Iris pigment epithelial cell (primary cell): ENCODE measurements at regions not wholly inside any gene's neighbourhood (a gene's known extent, or its start where the extent isn't known, plus 50 kb on each side); places are given as distances from the start of the nearest gene placed in this dataset.

Source experiments
- DNase-seq: peaks from one replicate; pipeline ENCODE4 v3.0.0-alpha.2; 2011; ENCODE audit warnings: low read depth

DNA sequence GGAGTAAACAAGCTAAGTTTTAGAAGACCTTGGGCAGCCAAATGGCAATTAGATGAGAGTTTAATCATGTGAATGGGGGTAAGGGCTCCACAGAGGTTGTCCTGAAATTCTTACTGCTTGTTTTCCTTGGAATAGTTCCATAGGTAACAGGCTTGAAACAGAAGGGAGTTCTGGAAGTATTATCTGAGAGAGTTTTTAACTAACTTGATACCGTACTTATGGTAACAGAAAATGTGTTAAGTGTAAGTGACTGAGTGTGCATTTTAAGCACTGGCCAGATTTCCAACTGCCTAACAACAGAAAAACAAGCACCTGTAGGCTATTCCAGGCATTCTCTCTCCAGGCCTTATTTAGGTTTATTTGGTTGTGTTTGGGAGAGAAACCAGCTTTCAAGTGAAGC, 414.6 kb upstream of the PDE3A start:
- DNase-seq: no peak

DNA sequence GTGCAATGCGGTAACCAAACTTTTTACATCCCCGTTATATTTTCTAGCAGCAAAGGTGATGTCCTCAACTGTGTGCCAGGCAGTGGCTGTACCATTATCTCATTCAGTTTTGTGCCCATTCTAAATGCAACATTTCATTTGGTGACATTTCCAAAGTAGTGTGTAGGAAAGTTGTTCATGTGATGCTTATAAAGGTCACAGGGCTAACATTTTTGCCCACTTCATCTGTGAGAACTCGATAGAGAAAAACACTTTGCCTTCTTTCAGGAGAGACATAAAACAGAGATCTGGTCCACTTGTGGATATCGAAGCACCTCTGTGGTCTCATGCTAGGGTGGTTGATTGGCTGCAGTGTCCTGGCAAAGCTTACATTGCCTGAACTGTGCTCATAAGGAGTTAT, 414.2 kb upstream of the PDE3A start:
- no peak for DNase-seq

DNA sequence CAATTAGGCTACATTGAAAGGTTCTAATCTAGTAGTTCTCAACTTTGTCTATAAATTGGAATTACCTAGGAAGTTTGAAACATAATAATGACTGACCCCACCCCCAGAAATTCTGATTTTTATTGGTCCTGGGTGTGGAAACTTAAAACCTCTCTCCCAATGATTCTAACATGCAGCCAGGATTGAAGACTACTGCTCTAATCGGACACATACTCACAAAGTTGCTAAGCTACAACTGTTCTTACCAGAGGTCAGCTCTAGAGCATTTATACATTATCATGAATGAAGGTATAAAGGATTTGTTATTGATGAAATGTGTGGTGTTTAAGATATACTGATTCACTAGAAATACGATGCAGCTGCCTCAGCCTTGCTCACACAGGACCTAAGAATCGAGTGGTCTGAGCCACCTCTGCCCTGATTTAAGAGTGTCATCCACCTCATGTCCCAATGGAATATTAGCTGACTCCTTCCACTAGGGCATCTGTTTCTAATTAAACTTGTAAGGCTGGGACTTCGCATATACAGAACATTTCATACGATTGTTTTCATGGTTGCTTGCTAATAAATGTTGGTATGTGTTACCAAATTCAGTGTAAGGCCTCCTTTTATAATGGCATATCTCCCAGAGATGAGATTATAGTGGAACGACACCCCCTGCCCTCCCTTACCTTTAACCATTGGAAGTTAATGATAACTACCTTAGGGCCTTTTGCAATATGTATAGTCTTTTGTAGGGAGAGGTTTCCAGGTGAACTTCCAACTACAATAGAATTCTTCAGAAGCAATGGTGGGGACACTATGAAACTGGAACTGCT, 410.8 kb upstream of the PDE3A start:
- DNase-seq: no peak

DNA sequence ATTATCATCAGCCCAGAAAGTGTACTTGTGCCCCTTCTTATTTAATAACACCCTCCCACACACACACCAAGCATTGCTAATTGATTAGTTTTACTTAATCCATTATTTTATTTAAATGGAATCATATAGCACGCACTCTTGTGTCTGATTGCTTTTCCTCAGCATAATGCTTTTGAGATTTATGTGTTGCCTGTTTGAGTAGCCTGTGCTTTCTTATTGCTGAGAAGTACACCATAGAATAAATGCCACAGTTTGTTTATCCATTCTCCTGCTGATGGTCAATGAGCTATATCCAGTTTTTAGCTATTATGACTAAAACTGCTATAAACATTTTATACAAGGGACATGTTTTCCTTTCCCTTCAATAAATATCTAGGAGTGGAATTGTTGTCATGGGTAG, 409.9 kb upstream of the PDE3A start:
- DNase-seq: no peak

DNA sequence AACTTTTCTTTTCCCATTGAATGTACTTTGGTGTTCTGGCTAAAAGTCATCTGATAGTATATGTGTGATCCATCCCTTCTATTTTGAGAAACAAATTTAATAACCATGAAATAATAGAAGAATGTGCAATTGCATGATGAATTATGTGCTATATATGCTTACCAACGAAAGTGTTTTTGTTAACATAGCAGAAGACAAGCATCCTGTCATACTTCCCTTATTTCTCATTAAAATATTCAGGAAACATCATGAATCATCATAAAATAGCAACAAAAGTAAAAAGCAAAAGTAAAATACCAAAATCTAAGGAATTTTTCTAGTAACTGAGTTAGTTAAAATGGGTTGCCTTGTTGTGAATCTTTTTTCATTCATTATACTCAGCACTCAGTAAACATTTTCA, 409.0 kb upstream of the PDE3A start:
- peak; percentile 45 for DNase-seq

DNA sequence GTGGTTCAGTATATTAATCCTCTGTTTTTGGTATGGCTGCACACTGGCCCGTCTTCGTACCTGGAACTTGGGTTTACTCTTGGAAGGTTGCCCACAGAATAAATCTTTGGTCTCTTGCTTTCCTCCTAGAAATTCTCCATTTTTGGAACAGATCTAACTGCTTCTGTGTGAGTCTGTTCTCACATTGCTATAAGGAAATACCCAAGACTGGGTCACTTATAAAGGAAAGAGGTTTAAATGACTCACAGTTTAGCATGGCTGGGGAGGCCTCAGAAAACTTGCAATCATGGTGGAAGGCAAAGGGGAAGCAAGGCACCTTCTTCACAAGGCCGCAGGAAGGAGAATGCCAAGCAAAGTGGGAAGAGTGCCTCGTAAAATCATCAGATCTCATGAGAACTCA, 407.8 kb upstream of the PDE3A start:
- no peak for DNase-seq

- no peak for DNase-seq
Observed at GRCh38 chr12:19962192-19962591, 406.1 kb upstream of the PDE3A start.

GRCh38 chr12:19963972-19964371, 404.4 kb upstream of the PDE3A start:
- DNase-seq: no peak

- no peak for DNase-seq
Observed at GRCh38 chr12:19964549-19964948, 403.8 kb upstream of the PDE3A start.

DNA sequence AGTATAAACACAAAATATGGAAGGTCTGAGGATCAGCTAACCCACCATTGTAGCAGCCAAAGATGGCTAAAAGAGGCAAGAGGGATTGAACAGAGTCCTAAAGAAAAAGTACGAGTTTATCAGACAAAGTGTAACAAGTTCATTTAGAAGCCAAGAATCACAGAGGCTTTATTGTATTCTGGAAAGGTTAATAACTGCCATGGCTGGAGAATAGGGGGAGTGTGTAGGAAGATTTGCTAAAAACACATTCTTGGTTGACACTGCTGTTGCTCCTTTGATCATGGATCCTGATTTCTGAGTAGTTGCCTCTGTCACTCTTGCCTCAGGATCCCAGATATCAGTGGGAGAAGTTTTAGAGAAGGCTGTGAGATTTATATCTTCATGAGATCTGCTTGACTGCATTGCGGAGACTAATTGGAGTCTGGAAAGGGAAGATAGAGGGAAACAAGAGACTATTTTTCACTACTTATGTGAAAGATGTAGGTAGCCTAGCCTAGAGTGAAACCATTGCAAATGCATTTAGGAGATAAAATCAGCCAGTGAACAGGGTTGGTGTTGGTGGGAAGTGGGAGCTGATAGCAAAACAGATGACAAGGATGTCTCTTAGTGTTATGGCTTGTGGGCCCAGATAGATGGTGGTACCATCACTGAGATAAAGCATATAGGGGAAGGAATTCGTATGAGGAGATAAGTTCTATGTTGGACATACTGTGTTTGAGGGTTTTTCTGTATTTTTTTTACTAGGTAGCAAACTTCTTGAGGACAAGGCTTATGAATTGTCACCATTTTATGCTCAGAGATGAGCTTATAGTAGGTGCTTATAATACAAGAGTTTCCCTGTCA, 402.9 kb upstream of the PDE3A start:
- no peak for DNase-seq

- DNase-seq: no peak
Observed at GRCh38 chr12:19967001-19967400, 401.3 kb upstream of the PDE3A start.

DNA sequence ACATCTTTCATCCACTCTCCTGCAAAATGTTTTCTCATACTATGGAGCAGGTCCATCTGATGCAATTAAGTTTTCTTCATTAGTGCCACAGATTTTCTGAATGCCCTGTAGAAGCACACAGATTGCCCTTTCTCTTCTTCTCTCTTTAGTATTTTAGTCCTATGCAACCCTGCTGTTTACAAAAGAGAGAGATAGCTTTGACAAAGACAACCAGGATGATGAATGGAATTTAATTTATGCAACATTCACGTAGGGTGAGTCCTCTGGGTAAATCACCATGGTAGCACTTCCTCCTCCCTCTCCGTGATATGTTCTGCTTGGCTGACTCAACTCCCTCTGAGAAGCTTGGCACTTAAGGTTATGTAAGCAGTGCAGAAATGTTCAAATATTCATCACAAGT, 400.9 kb upstream of the PDE3A start:
- DNase-seq: peak; percentile 100

GRCh38 chr12:19970116-19970515, 398.2 kb upstream of the PDE3A start:
- DNase-seq: peak; percentile 76

- DNase-seq: no peak
Observed at GRCh38 chr12:19970821-19971220, 397.5 kb upstream of the PDE3A start.

DNA sequence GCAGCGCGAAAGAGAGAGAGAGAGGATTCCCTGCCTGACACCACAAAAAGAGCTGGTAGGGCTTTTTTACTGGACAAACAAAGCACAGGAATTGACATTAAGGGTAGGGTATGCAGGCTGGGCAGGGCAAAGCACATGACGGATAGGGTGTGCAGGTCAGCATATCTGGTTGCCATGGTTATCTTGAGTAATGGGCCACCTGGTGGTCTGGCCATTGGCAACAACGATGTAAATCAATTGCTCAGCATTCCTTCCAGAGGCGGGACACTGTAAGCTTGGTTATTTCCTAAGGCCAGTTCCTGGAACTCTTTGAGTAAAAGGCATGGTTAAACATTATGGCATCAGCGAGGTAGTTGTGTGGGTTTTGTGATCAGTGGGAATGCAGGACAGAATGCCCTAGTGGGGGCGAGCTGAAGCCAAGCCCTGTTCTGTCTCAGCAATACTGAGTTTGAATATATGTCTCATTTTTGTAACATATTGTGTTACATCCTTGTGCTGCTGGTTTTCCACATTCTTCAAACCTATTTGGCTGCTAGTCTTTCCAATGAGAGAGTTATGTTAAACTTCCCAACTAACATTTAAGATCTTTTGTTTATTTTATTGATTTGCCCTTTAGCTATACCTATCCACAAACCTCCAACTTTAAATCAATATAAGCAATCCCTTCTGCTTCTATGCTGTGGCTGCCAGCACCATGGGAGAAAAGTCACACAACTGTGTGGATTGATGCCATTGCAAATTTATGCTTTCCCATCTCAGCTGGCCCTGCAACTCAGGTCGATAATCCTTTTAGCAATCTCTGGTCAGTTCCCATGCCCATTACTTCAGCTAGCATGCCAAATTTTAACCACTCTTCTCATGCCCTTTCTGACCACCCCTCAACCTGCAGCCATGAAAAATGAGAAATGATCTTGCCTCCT, 396.7 kb upstream of the PDE3A start:
- DNase-seq: peak; percentile 73

- no peak for DNase-seq
Observed at GRCh38 chr12:19972325-19973288, 395.7 kb upstream of the PDE3A start.

GRCh38 chr12:19978193-19978592, 390.1 kb upstream of the PDE3A start:
- peak; percentile 98 for DNase-seq

GRCh38 chr12:19979584-19979983, 388.8 kb upstream of the PDE3A start:
- no peak for DNase-seq

DNA sequence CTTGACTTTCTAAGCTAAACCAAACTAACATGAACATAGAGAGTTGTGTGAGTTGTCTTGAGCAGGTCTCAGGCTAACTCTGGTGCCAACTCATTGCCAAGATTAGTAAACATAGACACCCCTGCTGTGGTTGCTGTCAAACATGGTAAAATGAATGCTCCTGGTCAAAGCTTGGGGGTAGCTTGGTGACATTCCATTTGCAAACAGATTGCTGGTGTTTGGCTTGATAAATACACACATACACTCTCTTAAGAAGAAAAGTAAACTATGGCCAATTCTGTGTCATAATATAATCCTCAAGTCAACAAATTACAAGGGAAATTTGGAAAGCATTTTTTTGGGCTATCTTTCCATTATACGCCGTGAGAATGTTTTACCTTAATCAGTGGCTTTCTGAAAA, 386.4 kb upstream of the PDE3A start:
- no peak for DNase-seq

DNA sequence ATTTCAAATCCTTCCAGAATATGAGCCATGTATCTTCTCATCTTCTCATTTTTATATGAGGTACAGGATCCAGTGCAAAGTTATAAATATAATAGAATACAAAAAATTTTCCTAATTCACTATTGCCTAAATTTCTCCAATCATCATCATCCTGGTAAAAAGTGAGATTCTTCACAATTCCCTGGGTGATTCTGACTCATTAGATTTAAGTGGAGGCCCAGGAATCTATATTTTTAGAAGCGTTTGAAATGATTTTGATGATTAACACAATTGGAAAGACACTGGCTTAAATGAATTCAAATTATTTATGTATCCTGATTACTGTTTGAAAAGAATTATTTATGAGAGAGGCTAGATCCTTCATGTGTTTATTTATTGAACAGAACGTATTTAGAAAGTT, 380.3 kb upstream of the PDE3A start:
- no peak for DNase-seq

DNA sequence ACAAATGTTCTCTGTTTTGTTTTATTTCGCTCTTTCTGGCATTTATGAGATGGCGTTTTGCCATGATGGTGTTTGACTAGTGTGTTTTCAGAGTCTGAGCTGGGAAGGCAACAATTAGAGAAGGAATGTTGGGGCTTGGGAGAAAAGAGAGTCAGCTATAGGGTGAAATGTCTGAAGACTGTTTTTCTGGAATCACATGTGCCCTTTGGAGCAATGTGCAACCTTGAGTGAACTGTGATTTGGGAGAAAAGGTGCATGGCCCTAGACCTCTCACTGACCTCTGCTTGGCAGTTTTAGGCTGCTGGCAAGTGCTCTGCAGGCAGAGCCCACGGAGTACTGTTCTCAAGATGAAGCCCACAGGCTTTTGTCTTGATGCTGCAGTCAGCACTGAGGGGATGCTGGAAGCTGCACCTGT, 379.9 kb upstream of the PDE3A start:
- DNase-seq: no peak
